GM21529 (cell line): ENCODE measurements at regions not wholly inside any gene's neighbourhood (a gene's known extent, or its start where the extent isn't known, plus 50 kb on each side); places are given as distances from the start of the nearest gene placed in this dataset.
"Not testable (repeated sequence)": the region's sequence is repeated elsewhere in the genome, so short reads cannot be mapped to it uniquely, and the experiment has no call there.

Source experiments
- ATAC-seq: cut with Tn5 transposase; IDR thresholded peaks from one replicate; pipeline ENCODE4 v1.9.1; 2021; ENCODE audit not compliant: unreplicated experiment

DNA sequence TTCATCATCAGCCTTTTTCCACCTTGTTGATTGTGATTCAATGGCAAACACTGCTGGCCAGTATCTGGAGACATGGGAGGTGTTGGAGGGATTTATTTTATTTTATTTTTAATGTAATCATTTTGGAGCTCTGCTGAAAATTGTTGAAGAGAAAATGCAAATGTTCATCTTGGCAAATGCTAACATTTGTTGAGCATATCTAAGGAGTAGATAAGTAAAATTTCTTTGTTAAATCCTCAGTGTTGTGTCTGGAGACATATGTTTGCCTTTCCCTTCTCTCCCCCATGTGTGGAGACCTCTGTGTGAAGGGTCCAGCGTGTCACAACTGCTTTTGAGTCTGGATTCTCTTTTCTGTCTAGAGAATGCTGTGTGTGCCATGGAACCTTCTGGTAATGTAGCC, 300.3 kb downstream of the FZD1 start:
- no peak for ATAC-seq

DNA sequence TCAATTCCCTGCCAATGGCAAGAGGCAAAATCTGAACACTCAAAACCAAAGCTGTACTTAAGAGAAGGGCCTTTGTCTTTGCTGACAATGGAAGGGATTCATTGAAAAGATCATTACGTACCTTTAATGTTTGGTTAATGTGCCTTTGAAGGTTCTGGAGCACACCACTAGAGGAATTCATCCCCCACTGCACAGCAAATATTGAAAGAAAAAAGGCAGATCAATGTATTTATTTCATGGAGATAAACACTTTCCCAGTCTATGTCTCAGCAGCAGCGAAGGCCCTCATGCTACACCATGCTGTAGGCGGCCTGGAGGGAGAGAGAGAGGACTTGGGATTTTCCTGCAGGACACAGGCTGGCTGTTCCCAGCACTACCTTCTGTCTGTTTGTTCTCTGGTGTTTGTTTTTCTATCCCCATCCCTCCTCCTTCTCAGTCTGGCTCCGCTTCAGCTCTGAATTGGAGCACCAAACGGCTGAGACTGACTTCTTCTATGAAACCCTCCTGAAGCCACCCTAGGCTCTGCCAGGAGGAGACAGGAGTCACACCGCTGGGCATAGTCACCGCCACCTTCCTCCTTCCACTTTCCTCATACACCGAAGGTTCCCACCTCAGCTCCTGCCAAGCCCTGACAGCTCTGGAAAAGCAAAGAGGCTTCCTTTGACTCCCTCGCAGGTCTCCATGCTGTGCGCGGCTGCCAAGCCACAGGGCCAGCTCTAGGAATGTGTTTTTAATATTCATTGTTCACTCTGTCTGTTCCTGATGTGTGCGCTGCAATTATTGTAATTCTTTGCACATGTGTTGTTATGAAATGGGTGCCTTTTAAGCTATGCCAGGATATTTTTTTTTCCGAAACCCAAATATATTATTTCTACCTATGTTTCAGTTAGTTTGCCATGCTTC, 301.5 kb downstream of the FZD1 start:
- no peak for ATAC-seq

GRCh38 chr7:91566402-91566732, 302.1 kb downstream of the FZD1 start:
- ATAC-seq = no peak

- no peak for ATAC-seq
These were observed 303.1 kb downstream of the FZD1 start for GRCh38 chr7:91567081-91568012.

GRCh38 chr7:91568138-91568537, 303.9 kb downstream of the FZD1 start:
- no peak for ATAC-seq

GRCh38 chr7:91569728-91570457, 305.7 kb downstream of the FZD1 start:
- no peak for ATAC-seq

- ATAC-seq = no peak
These were observed 306.3 kb downstream of the FZD1 start for GRCh38 chr7:91570560-91570959.

DNA sequence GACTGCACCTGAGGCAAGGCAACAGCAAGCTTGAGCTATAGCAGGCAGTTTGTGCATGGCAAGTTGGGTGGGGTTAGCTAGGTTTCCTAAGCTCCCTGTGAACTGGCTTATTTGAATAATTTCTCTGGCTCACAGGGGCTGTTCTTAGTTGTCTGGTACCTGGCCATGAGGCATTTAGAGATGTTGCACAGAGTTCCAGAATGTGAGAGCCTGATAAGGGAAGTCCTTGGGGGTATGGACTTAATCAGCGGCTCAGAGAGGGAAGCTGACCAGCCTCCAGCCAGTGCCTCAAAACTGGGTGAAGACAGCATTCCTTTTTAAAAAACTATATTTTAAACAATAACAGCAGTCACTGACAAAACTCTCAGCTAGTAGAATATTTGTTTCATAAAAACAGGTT, 307.4 kb downstream of the FZD1 start:
- no peak for ATAC-seq

DNA sequence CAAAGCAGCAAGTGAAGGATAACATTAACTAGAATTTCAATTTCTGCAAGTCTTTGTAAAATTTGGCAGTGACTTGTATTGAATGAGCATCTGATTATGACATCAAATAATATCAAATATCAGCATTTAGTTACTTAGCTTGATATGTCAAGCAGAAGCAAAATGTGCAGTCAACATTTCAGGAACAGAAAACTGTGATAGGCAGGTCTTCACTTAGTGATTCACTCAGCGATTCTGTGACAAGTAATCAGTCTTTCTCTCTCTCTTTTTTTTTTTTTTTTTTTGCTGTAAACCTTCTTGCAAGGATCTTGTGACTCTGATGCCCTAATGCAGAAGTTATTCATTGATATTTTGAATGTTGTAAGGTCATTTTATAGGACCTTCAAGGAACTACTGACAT, 307.1 kb downstream of the MTERF1 start:
- no peak for ATAC-seq

- not testable (repeated sequence) for ATAC-seq
These were observed 304.0 kb downstream of the MTERF1 start for GRCh38 chr7:91576459-91576858.

DNA sequence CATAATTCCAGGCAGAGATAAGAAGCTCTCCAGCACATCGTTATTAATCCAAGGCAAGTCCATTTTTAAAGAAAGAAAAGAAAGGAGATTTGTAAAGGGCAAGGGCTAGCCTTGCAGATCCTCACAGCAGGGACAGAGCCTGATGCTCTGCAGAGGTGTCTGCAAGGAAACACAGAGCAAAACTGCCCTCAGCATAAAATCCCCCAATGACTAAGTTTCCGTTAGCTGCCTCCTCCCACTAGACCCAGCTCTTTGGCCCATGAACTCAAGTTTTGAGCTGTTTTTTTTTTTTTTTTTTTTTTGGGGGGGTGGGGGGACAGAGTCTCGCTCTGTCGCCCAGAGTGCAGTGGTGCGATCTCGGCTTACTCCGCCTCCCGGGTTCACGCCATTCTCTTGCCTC, 300.7 kb downstream of the MTERF1 start:
- no peak for ATAC-seq

- ATAC-seq = no peak
These were observed 297.6 kb downstream of the MTERF1 start for GRCh38 chr7:91582799-91583477.

DNA sequence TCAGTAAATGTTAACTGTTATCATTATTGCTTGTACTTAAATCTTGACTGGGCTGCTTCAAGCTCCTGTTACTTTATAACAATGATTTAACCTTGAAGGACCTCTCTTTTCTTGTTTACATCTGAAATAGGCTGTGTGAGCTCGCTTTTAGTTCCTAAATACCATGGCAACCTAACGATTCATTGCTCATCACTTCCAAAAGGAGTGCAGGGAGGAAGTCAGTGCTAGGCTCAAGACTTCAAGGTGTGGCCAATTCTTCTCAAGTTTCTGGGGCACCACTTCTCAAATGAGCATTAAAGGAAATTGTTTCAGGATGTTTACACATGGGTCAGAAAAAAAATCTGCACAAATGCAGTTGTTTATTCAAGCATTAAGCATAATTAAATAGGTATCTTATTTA, 284.2 kb downstream of the MTERF1 start:
- ATAC-seq = no peak

DNA sequence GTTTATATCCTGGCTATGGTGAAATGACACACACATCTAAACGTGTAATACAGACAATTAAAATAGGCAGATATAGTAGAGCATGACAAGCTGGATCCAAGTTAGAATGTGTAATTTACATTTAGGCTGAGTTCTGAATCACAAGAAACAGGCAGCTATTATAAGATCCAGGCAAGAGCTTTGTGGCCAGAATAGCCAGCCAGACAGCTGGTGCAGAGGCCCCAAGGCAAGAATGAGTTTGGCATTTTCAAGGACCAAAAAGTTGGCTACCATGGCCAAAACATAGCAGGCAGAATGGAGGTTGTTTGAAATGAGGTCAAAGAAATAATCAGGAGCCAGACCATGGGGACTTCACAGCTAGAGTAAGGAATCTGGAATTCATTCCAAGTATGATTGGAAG, 281.7 kb downstream of the MTERF1 start:
- no peak for ATAC-seq

- ATAC-seq = no peak
These were observed 280.4 kb downstream of the MTERF1 start for GRCh38 chr7:91600112-91600511.

GRCh38 chr7:91603707-91604106, 276.8 kb downstream of the MTERF1 start:
- ATAC-seq = no peak

DNA sequence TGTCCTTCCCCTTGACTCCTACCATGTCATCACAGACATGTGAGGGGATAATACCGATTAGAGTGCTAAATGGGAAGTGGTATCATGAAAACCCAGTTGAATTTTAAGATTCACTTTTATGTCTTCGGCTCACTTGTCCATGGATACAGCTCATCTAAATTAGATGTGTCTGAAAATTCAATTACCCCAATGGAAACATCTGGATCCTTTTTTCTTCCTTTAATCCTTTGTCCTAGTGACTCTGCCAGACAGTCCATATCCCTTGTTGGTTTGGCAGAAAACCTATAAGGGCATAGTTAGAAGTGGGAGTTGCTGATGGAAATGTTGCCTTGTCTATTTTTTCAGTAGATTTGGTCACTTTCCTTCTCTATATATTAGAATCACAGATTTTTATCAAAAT, 271.9 kb downstream of the MTERF1 start:
- ATAC-seq = no peak

DNA sequence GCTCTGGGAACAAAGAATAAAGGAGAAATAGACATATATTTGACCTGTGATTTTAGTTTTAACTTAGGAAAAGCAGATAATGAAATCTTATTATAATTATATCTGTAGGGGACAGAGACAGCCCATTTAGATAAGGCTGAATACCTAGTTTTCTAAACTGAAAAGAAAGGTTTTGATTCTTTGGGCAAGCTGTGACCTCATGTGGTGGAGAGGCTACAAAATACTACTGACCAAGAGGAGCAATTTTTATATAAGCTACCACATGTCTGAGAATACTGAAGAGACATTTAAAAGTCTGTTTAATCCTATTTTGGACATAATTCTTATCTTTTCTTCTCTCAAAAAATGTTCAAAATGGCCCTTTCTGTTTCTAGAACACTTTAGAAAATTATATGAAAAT, 271.0 kb downstream of the MTERF1 start:
- ATAC-seq = no peak

- no peak for ATAC-seq
These were observed 266.1 kb downstream of the MTERF1 start for GRCh38 chr7:91614431-91614830.

- ATAC-seq = no peak
These were observed 261.4 kb downstream of the MTERF1 start for GRCh38 chr7:91618776-91619765.
